HG02970 (cell line): ENCODE measurements at regions not wholly inside any gene's neighbourhood (a gene's known extent, or its start where the extent isn't known, plus 50 kb on each side); places are given as distances from the start of the nearest gene placed in this dataset.
"Not testable (repeated sequence)": the region's sequence is repeated elsewhere in the genome, so short reads cannot be mapped to it uniquely, and the experiment has no call there.

ENCODE experiments used
- ATAC-seq: cut with Tn5 transposase; IDR thresholded peaks from one replicate; pipeline ENCODE4 v1.9.1; 2021; ENCODE audit warnings: mild to moderate bottlenecking, moderate library complexity, moderate number of reproducible peaks; ENCODE audit not compliant: unreplicated experiment, low FRiP score

GRCh38 chr10:34058845-34059614 lies 724.6 kb upstream of the NRP1 start:
- no peak for ATAC-seq

GRCh38 chr10:34055410-34055985 lies 721.0 kb upstream of the NRP1 start:
- ATAC-seq = not testable (repeated sequence)

GRCh38 chr10:34049887-34050286 lies 715.4 kb upstream of the NRP1 start:
- ATAC-seq = no peak

- ATAC-seq = no peak
Observed at GRCh38 chr10:34049469-34049868, 715.0 kb upstream of the NRP1 start.

- ATAC-seq = no peak
Observed at GRCh38 chr10:34047389-34047788, 712.9 kb upstream of the NRP1 start.

GRCh38 chr10:34046506-34047034 lies 712.1 kb upstream of the NRP1 start:
- no peak for ATAC-seq

- no peak for ATAC-seq
Observed at GRCh38 chr10:34045571-34046190, 711.2 kb upstream of the NRP1 start.

GRCh38 chr10:34041871-34042270 lies 707.4 kb upstream of the NRP1 start:
- ATAC-seq = no peak

- ATAC-seq = no peak
Observed at GRCh38 chr10:34037499-34037898, 703.0 kb upstream of the NRP1 start.

GRCh38 chr10:34035241-34035790 lies 700.8 kb upstream of the NRP1 start:
- ATAC-seq = not testable (repeated sequence)

- ATAC-seq = no peak
Observed at GRCh38 chr10:34033078-34033477, 698.6 kb upstream of the NRP1 start.

GRCh38 chr10:34032564-34032963 lies 698.1 kb upstream of the NRP1 start:
- ATAC-seq = no peak

GRCh38 chr10:34031400-34031799 lies 696.9 kb upstream of the NRP1 start:
- ATAC-seq = no peak

GRCh38 chr10:34029455-34029854 lies 695.0 kb upstream of the NRP1 start:
- ATAC-seq = no peak

- ATAC-seq = no peak
Observed at GRCh38 chr10:34028936-34029335, 694.5 kb upstream of the NRP1 start.

- no peak for ATAC-seq
Observed at GRCh38 chr10:34024693-34025425, 690.4 kb upstream of the NRP1 start.

GRCh38 chr10:34024282-34024681 lies 689.8 kb upstream of the NRP1 start:
- no peak for ATAC-seq

- ATAC-seq = no peak
Observed at GRCh38 chr10:34022195-34022594, 687.7 kb upstream of the NRP1 start.

GRCh38 chr10:34018784-34019183 lies 684.3 kb upstream of the NRP1 start:
- no peak for ATAC-seq

- no peak for ATAC-seq
Observed at GRCh38 chr10:34018129-34018528, 683.7 kb upstream of the NRP1 start.

- no peak for ATAC-seq
Observed at GRCh38 chr10:34017281-34017680, 682.8 kb upstream of the NRP1 start.
